IPS-15b (cell line): ENCODE measurements at regions not wholly inside any gene's neighbourhood (a gene's known extent, or its start where the extent isn't known, plus 50 kb on each side); places are given as distances from the start of the nearest gene placed in this dataset.
"Not testable (repeated sequence)": the region's sequence is repeated elsewhere in the genome, so short reads cannot be mapped to it uniquely, and the experiment has no call there.

Source experiments
- H3K27me3 ChIP-seq: one replicate; pipeline ENCODE4 v1.6.1; 2013; ENCODE audit warnings: low read length; ENCODE audit not compliant: control insufficient read depth, insufficient read depth
- H3K36me3 ChIP-seq: one replicate; pipeline ENCODE4 v1.6.1; 2013; ENCODE audit warnings: low read length; ENCODE audit not compliant: control insufficient read depth, insufficient read depth
- H3K4me1 ChIP-seq: one replicate; pipeline ENCODE4 v1.6.1; 2013; ENCODE audit warnings: mild to moderate bottlenecking, low read length; ENCODE audit not compliant: control insufficient read depth, insufficient read depth
- H3K4me3 ChIP-seq: one replicate; pipeline ENCODE4 v1.5.1; 2013; ENCODE audit warnings: low read depth, low read length
- H3K9ac ChIP-seq: one replicate; pipeline ENCODE4 v1.6.1; 2013; ENCODE audit warnings: low read depth, mild to moderate bottlenecking, low read length
- H3K9me3 ChIP-seq: one replicate; pipeline ENCODE4 v1.6.1; 2013; ENCODE audit warnings: mild to moderate bottlenecking, low read length; ENCODE audit not compliant: control insufficient read depth, insufficient read depth

- H3K36me3 ChIP-seq, H3K4me1 ChIP-seq, H3K27me3 ChIP-seq, H3K4me3 ChIP-seq, H3K9ac ChIP-seq: not testable (repeated sequence)
- peaks cover 26% of the 10 kb centered on the region for H3K9me3 ChIP-seq
Observed at GRCh38 chr21:9958791-9959190, 562.6 kb upstream of the TPTE start.

DNA sequence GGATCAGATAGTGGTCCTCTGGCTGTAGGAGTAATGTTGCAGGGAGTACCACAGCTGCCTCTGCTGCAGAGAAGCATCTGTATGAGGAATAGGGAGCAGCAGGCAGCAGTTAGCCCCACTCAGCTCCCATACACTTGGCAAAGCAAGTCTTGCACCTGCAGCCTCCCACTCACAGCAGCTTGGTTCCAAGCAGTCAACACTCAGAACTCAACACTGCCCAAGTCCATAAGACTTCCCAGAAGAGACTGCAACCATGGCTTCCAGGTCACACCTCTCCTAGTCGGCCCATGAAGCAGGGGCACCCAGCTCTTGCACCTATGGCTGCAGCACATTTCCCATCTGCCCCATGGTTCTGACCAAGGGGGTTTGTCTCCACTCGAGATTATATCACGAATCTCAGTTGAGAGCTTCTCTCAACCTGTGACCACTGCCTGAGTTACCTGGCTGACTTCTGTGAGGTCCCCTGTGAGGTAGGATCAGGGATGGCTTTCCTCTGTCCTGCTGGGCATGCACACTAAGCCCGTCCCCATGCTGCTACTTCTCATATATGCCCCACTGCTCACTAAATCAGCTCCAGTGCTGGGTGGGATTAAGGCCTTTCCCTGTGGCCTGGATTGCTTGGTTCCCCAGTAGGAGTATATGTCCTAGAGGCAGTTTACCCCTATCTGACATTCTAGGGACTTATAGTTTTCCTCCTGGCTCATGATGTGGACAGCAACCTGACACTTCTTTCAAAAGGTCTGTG is 562.0 kb upstream of the TPTE start:
- H3K4me3 ChIP-seq, H3K4me1 ChIP-seq, H3K27me3 ChIP-seq, H3K36me3 ChIP-seq, H3K9ac ChIP-seq: not testable (repeated sequence)
- peaks cover 27% of the 10 kb centered on the region for H3K9me3 ChIP-seq

- not testable (repeated sequence) for H3K27me3 ChIP-seq, H3K4me3 ChIP-seq, H3K9ac ChIP-seq, H3K4me1 ChIP-seq, H3K36me3 ChIP-seq
- H3K9me3 ChIP-seq, result peaks cover 13% of the 10 kb centered on the region
Observed at GRCh38 chr21:9969399-9969798, 552.0 kb upstream of the TPTE start.

DNA sequence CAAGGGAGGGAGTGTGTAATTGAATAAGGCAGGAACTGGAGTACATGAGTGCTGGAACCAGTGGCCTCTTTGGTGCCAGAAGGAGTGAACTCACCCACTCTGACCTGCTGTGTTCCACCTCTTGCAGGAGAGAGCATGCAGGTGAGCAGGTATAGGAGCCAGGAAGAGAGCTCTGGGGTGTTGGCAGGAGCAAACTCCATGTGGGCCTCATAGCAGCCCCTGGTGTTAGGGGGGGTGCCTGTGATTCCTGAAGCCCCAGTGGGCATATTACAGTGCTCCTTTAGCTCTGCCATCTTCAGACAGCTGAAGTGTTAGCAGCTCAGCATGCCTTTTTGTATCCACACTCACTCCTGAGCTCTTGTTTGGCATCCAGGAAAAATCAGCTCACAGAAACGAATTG is 549.4 kb upstream of the TPTE start:
- H3K9ac ChIP-seq, H3K9me3 ChIP-seq, H3K4me1 ChIP-seq, H3K27me3 ChIP-seq, H3K4me3 ChIP-seq, H3K36me3 ChIP-seq: not testable (repeated sequence)

- H3K4me3 ChIP-seq, H3K36me3 ChIP-seq, H3K9ac ChIP-seq, H3K4me1 ChIP-seq, H3K27me3 ChIP-seq: not testable (repeated sequence)
- peaks cover 11% of the 10 kb centered on the region for H3K9me3 ChIP-seq
Observed at GRCh38 chr21:9978371-9978770, 543.0 kb upstream of the TPTE start.

DNA sequence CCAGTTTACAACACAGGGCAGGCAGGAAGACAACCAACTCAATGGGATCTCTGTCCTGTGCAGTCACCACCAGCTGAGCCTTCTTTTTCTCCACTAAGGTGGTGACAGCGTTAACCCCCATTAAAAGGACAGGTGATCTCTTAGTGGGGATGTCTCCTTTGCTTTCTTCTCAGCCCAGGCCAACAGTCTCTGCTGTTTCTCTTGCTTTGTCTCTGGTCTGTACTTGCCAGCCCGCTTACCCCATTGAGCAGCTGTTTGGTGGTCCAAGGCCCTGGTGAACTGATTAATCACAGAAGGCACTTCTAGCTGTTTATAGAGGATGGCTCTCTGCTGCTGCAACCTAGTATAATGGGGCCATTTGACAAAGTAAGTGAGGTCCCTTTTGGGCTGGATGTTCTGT is 523.9 kb upstream of the TPTE start:
- H3K36me3 ChIP-seq, H3K27me3 ChIP-seq, H3K9me3 ChIP-seq, H3K9ac ChIP-seq, H3K4me3 ChIP-seq, H3K4me1 ChIP-seq: not testable (repeated sequence)

GRCh38 chr21:10002762-10003313 is 518.5 kb upstream of the TPTE start:
- H3K4me3 ChIP-seq, H3K9me3 ChIP-seq, H3K9ac ChIP-seq, H3K4me1 ChIP-seq, H3K36me3 ChIP-seq, H3K27me3 ChIP-seq: not testable (repeated sequence)

- not testable (repeated sequence) for H3K9ac ChIP-seq, H3K4me1 ChIP-seq, H3K4me3 ChIP-seq, H3K9me3 ChIP-seq, H3K36me3 ChIP-seq, H3K27me3 ChIP-seq
Observed at GRCh38 chr21:10005791-10006190, 515.6 kb upstream of the TPTE start.

GRCh38 chr21:10016991-10017390 is 504.4 kb upstream of the TPTE start:
- not testable (repeated sequence) for H3K9me3 ChIP-seq, H3K4me3 ChIP-seq, H3K27me3 ChIP-seq, H3K4me1 ChIP-seq, H3K9ac ChIP-seq, H3K36me3 ChIP-seq

DNA sequence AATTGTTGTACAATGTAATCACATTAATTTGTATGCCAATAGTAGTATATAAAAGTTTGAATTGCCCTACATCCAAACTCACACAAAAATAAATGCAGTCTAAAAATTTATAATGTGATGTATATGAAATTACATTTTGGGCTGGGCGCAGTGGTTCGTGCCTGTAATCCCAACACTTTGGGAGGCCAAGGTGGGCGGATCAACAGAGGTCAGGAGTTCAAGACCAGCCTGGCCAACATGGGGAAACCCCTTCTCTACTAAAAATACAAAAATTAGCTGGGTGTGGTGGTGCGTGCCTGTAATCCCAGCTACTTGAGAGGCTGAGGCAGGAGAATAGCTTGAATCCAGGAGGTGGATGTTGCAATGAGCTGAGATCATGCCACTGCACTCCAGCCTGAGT is 503.6 kb upstream of the TPTE start:
- not testable (repeated sequence) for H3K4me1 ChIP-seq, H3K27me3 ChIP-seq, H3K4me3 ChIP-seq, H3K36me3 ChIP-seq, H3K9ac ChIP-seq, H3K9me3 ChIP-seq

GRCh38 chr21:10021462-10021861 is 499.9 kb upstream of the TPTE start:
- not testable (repeated sequence) for H3K4me1 ChIP-seq, H3K36me3 ChIP-seq, H3K9me3 ChIP-seq, H3K4me3 ChIP-seq, H3K27me3 ChIP-seq, H3K9ac ChIP-seq

DNA sequence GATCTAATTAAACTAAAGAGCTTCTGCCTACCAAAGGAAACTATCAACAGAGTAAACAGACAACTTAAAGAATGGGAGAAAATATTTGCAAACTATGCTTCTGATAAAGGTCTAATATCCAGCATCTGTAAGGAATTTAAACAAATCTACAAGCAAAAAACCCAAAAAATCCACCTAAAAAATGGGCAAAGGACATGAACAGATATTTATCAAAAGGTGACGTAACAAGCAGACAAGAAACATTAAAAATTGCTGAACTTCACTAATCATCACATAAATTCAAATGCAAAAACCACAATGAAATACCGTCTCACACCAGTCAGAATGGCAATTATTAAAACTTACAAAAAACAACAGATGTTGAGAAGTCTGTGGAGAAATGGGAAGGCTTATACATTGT is 498.6 kb upstream of the TPTE start:
- H3K4me1 ChIP-seq, H3K9me3 ChIP-seq, H3K27me3 ChIP-seq, H3K9ac ChIP-seq, H3K4me3 ChIP-seq, H3K36me3 ChIP-seq: not testable (repeated sequence)
